Suppressor macrophage (primary cell): ENCODE measurements at regions not wholly inside any gene's neighbourhood (a gene's known extent, or its start where the extent isn't known, plus 50 kb on each side); places are given as distances from the start of the nearest gene placed in this dataset.

Experiments
- DNase-seq, 4 experiments: peaks; one replicate each; pipeline ENCODE4 v3.0.0-alpha.2; 2020 to 2022

GRCh38 chr18:78159397-78159796, 820.2 kb upstream of the SALL3 start:
- no peak for DNase-seq

DNA sequence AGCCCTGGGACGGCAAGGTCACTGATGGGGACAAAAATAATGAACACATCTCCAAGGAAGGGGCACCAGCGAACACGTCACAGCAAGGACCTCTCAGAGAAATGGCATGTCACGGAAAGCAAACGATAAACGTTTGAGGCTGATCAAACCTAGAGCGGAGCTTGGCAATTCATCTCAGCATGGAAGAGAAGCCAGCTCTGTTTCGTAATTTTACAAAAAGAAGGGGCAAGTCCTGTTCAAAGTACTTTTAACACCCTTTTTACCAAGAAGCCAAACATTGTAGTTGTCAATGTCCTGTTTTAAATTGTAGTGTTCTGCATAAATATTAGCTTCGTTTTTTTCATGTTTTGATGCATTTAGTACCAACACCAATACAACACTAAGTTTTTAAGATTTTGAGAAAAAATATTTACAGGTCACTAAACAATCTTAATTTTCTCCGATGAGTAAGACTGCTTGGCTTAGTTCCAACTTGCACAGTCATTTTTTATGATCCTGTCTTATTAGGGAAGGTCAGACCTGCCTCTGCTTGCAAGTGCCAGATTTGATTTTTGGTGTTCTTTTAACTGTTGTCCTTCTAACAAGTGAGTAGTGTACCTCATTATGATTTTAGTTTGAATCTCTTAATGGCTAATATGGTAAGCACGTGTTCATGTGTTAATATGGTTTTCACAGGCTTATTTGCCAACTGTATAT, 818.5 kb upstream of the SALL3 start:
- DNase-seq = no peak

- no peak for DNase-seq
These were observed 814.1 kb upstream of the SALL3 start for GRCh38 chr18:78165525-78165924.

GRCh38 chr18:78168526-78168925, 811.1 kb upstream of the SALL3 start:
- DNase-seq = no peak

- DNase-seq = no peak
These were observed 810.3 kb upstream of the SALL3 start for GRCh38 chr18:78169174-78169864.

DNA sequence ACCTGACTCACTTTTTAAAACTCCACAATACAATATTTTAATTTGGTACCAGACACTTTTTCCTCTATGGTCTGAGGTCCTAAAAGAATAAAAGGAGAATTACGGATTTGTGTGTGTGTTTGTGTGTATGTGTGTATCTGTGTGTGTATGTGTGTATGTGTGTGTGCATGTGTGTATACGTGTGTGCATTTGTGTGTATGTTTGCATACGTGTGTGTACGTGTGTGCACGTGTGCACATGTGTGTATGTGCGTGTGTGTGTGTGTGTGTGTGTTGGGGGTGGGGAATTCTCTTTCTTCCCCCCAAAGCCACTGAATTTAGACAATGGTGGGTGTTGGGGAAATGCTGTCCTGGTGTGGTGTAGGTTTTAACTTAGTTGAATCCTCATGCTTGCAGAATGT, 807.7 kb upstream of the SALL3 start:
- DNase-seq = no peak

- DNase-seq = no peak
These were observed 804.9 kb upstream of the SALL3 start for GRCh38 chr18:78174737-78175136.

DNA sequence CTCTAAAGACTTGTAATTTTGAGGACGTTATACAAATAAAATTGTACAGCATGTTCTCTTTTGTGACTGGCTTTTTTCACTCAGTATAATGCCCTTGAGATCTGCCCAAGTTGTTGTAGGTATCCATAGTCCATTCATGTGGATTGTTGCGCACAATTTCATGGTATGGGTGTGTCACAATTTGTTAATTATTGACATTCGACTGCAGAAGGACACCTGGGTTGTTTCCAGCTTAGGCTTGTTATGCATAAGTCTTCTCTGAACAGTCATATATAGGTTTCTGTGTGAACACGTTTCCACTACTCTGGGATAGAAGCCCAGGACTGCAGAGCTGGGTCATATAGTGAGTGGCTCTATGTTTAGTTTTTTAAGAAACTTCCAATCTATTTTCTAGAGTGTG, 800.8 kb upstream of the SALL3 start:
- DNase-seq = no peak

- DNase-seq = no peak
These were observed 798.9 kb upstream of the SALL3 start for GRCh38 chr18:78180741-78181140.

DNA sequence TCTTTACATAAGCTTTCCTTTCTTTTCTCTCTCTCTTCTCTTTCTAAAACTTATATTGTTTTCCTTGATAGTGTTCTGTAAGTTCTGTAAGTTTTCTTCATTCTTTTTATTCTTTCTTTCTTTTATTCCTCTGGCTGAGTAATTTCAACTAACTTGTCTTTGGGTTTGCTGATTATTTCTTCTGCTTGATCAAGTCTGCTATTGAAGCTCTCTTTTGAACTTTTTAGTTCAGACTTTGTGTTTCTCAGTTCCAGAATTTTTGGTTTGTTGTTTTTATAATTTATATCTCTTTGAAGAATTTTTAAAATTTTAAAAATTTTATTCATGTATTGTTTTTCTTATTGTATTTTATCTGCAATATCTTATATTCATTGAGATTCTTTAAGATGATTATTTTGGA, 795.8 kb upstream of the SALL3 start:
- no peak for DNase-seq

DNA sequence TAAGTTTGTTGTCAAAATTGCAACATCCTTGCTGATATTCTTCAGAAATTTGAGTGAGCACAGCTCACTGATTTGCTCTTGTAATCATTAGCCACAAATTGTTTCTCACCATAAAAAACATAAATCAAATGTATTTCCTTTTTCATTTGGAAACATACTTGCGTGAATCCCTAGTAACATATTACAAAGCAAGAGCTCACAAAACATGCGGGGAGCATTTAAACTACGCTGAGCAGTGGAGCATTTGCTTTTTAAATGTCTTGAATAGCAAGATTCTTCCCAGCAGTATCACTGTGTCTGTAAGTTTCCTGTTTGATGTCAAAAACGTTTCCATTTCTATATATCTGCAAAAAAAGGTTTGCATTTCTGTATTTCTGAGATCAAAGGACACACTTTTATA, 788.3 kb upstream of the SALL3 start:
- DNase-seq = no peak

- no peak for DNase-seq
These were observed 787.6 kb upstream of the SALL3 start for GRCh38 chr18:78192054-78192453.

DNA sequence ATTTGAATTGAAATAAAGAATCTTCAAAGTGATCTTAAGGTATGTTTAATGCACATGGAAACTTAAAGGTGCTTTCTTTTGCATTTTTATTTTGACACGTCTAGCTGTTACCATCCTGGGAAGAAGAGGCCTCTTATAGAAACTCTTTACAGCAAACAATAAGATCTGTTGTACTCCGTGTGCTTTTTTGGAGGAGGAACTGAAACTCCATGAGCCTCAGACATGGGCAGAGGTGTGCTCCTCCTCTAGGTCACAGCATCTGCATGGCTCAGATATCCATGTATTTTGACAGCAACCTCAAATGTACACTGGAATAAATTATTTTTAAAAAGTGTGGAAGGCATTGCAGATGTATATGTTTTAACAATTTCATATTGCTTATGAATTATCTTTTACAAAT, 783.3 kb upstream of the SALL3 start:
- DNase-seq = no peak

DNA sequence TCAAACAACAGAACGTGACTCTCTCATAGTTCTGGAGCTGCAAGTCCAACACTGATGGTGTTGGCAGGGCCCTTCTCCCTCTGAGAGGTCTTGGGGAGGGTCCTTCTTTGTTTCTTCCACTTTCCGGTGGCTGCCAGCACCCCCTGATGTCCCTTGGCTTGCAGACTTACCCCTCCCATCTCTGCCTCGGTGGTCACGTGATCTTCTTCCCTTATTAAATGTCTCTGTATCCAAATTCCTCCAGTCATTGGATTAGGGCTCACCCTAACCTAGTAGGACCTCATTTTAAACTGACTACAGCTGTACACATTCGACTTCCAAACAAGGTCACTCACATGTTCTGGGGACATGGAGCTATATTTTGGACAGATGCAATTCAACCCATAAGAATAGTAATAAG, 780.6 kb upstream of the SALL3 start:
- no peak for DNase-seq

DNA sequence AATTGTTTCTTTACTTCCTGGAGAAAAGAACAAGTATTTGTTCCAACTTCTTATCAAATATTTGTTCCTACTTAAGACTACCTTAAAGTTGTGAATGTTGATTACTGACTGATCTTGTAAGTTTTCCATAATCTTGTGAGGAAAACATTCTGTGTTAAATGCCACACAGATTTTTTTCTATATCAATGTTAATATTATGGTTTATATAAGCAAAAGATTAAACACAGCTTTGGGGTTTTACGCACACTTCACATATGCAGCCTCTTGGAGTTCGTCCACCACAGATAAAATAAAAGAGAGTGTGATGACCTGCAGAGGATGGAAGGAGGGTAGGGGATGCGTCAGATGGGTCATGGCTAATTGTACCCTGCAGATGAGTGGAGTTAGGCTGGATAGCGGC, 780.0 kb upstream of the SALL3 start:
- DNase-seq = no peak

DNA sequence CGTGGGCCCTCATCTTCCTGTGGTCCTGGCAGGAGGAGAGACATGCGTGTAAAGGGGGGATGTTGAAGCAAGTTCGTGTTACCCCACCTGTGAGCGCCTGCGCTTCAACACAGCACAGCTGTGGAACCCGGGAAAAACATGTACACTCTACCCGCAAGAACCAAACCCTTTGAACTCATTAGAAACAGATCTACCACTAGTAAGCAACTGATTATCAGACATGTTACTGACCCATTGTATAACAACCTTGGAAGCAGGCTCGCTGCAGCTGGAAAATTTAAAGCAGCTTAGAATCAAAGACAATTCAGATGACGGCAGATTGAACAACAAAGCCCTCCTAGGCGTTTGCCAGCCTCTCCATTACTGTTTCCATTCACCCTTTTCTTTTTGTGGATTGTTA, 771.7 kb upstream of the SALL3 start:
- no peak for DNase-seq

DNA sequence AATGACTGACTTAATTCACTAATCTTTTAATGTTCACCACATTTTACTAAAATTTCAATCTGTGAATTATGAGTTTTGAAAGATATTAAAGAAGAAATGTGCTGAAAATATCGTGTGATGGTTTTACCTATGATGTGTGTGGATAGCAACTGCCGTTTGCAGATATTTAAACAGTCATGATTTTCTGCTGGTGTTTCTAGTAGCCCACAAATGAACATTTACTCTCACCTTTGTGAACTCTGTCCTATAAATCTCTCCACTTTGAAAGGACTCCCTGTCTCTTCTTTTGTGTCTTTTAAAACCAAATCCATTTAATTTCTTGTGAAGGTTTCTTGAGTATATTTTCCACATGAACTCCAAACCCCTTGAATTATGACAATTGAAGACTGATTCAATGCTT, 771.2 kb upstream of the SALL3 start:
- DNase-seq = no peak

GRCh38 chr18:78213361-78213994, 766.1 kb upstream of the SALL3 start:
- DNase-seq = no peak

DNA sequence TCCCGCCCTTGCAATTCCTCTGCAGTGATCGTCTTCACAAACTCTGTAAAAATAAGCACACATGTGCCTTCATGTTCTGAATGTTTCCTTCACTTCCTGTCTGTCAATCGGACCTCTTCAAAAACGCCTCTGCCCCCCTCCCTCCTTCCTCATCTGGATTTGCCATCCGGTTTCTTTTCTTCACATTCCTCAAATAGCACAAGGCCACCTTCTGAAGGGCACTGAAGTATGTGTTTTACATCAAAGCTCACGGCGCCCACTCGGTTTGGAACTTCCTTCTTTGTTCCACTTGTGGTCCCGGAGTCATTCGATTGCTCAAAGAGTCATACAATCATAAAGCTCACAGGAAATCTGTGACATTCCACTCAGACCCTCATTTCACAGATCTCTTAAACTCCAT, 758.1 kb upstream of the SALL3 start:
- DNase-seq = no peak

DNA sequence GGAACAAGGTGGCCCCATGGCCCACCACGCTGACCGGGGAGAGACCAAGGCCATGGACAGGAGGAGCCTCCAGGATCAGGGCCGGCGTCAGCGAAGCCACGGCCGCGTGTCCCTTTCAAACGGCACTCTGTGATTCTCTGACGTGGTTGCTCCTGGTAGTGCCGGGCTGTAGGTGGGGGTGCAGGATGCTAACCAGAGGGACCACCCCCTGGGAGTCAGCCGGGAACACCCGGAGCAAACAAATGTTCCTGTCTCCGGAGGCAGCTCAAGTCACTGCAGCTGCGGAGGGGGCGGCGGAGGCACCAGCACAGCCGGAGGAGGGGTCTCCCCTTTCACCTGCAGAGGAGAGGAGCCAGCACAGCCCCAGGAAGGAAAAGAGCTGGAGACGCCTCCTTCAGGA, 750.6 kb upstream of the SALL3 start:
- DNase-seq = no peak

- no peak for DNase-seq
These were observed 748.7 kb upstream of the SALL3 start for GRCh38 chr18:78230911-78231310.

GRCh38 chr18:78232196-78232595, 747.4 kb upstream of the SALL3 start:
- no peak for DNase-seq

DNA sequence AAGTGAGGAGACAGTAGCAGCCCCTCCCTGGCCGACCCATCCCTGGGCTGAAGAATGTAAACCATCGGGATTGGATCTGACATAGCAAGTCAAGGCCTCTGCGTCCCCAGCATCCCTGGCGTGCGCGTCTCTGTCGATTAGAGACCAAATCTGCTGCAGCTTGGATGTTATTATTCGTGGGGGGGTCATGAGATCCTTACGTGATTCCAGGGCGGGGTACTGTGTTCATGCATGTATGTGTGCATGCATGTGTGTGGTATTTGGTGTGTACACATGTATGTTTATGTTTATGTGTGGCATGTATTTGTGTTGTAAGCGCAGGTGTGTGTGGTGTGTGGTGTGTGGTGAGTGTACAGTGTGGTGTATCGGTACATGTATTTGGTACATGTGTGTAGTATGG, 741.8 kb upstream of the SALL3 start:
- no peak for DNase-seq

- DNase-seq = peak in 1 of 4 experiments; percentile 2
These were observed 741.1 kb upstream of the SALL3 start for GRCh38 chr18:78238404-78239089.
